Kidney (tissue), 13 donors: ENCODE measurements at regions not wholly inside any gene's neighbourhood (a gene's known extent, or its start where the extent isn't known, plus 50 kb on each side); places are given as distances from the start of the nearest gene placed in this dataset.

Source experiments
- DNase-seq, 5 donors: peaks; one replicate each; pipeline ENCODE4 v3.0.0-alpha.2; 2013 to 2020
- FAIRE-seq: peaks from 2 replicates; lab custom pipeline; 2012; peaks lifted over from hg19 to GRCh38; lab: Jason Lieb, UNC
- H3K27ac ChIP-seq, 2 donors: one replicate each; pipeline ENCODE4 v1.7.0; 2013; ENCODE audit warnings: low read depth in 2 of 2, low read length in 2 of 2, inconsistent platforms in 1 of 2
- H3K27me3 ChIP-seq: one replicate; pipeline ENCODE4 v1.7.1; 2013; ENCODE audit warnings: low read length, inconsistent platforms; ENCODE audit not compliant: control insufficient read depth, insufficient read depth
- H3K36me3 ChIP-seq, 3 donors: one replicate each; pipeline versions ENCODE4 v1.7.0 to v1.7.1; 2013; ENCODE audit warnings: low read length in 3 of 3, control low read depth in 1 of 3, inconsistent platforms in 1 of 3; ENCODE audit not compliant: insufficient read depth in 3 of 3, control insufficient read depth in 2 of 3
- H3K4me1 ChIP-seq, 3 donors: one replicate each; pipeline versions ENCODE4 v1.7.0 to v1.7.1; 2013; ENCODE audit warnings: low read length in 3 of 3, inconsistent platforms in 1 of 3, low read depth in 1 of 3; ENCODE audit not compliant: control insufficient read depth in 2 of 3, insufficient read depth in 2 of 3
- H3K4me3 ChIP-seq, 3 donors: one replicate each; pipeline versions ENCODE4 v1.7.0 to v1.8.1; 2013; ENCODE audit warnings: low read length in 3 of 3, control low read depth in 1 of 3, inconsistent platforms in 1 of 3
- H3K9ac ChIP-seq, 3 donors: one replicate each; pipeline versions ENCODE4 v1.7.0 to v1.7.1; 2013; ENCODE audit warnings: low read length in 3 of 3, control low read depth in 1 of 3, inconsistent platforms in 1 of 3
- H3K9me3 ChIP-seq, 3 donors: one replicate each; pipeline versions ENCODE4 v1.7.0 to v1.7.1; 2013; ENCODE audit warnings: low read length in 3 of 3, control low read depth in 1 of 3, inconsistent platforms in 1 of 3; ENCODE audit not compliant: control insufficient read depth in 2 of 3, insufficient read depth in 1 of 3
- intact Hi-C: fragments of 100-400 bp; cut with DNase I; formaldehyde crosslinking; loops from one replicate; pipeline ENCODE4 v1.11.1; 2022
- TF ChIP-seq, protein P1 (sequence below): IDR thresholded peaks from 3 replicates; pipeline ENCODE4 v1.5.1; 2012; ENCODE audit warnings: mild to moderate bottlenecking, moderate library complexity, borderline replicate concordance; ENCODE audit not compliant: insufficient read depth; ENCODE audit errors: extremely low read depth
- donor health status: control.
- donor health status: control.
- donor health status: control.
- donor health status: control.
- donor health status: control.
- donor health status: DM: yes; HTN: yes; CAD: no.
- donor health status: Normal renal cell carcinoma (clear cell type).

GRCh38 chr16:66287416-66287815 is 79.1 kb upstream of the CDH5 start:
- FAIRE-seq: no peak
- no peak for DNase-seq
- intact Hi-C loops: no loop called here

GRCh38 chr16:66286527-66286926 is 80.0 kb upstream of the CDH5 start:
- Histone ChIP-seq H3K4me1 (no peaks in the 10 kb centered on the region), H3K9ac (no peak overlapping the region), H3K9me3 (no peaks in the 10 kb centered on the region), H3K4me3 (no peak overlapping the region), H3K27me3 (no peaks in the 10 kb centered on the region), H3K27ac (no peak overlapping the region), H3K36me3 (no peaks in the 10 kb centered on the region)
- FAIRE-seq (no peak), DNase-seq (no peak)
- intact Hi-C loops: no loop called here
- TF ChIP-seq, protein P1, sequence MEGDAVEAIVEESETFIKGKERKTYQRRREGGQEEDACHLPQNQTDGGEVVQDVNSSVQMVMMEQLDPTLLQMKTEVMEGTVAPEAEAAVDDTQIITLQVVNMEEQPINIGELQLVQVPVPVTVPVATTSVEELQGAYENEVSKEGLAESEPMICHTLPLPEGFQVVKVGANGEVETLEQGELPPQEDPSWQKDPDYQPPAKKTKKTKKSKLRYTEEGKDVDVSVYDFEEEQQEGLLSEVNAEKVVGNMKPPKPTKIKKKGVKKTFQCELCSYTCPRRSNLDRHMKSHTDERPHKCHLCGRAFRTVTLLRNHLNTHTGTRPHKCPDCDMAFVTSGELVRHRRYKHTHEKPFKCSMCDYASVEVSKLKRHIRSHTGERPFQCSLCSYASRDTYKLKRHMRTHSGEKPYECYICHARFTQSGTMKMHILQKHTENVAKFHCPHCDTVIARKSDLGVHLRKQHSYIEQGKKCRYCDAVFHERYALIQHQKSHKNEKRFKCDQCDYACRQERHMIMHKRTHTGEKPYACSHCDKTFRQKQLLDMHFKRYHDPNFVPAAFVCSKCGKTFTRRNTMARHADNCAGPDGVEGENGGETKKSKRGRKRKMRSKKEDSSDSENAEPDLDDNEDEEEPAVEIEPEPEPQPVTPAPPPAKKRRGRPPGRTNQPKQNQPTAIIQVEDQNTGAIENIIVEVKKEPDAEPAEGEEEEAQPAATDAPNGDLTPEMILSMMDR: no peak

More at GRCh38 chr16:66287416-66287815, 79.1 kb upstream of the CDH5 start:
- Histone ChIP-seq H3K27ac (no peak overlapping the region), H3K27me3 (no peaks in the 10 kb centered on the region), H3K9me3 (no peaks in the 10 kb centered on the region), H3K36me3 (no peaks in the 10 kb centered on the region), H3K4me1 (no peaks in the 10 kb centered on the region), H3K9ac (no peak overlapping the region), H3K4me3 (no peak overlapping the region)
- TF ChIP-seq, protein P1: no peak

DNA sequence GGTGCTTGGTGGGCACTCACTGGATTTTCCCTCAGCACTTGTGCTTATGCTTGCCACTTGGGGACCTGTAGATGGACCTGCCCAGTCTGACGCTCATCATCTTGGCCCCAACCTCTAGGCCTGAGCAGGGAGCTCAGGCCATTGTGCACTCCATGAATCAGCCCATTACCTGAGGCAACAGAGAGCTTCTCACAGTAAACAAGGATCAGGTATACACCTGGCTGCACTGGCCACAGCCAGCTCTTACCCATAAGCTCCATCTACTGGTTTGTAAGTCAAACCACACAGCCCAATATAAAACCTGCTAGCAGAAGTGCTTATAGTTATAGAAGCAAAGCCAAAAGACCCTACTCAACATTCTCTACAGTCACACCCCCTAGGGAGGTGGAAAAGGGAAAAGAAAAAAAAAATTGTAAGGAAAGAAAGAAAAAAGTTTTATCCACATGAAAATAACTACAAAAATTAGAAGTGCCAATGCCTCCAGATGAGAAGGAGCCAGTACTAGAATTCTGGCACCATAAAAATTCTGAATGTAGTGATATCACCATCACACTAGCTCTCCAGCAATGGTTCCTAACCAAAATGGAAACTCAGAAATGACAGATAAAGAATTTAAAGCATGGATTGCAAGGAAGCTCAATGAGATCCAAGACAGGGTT is 87.8 kb upstream of the CDH5 start:
- no peaks in the 10 kb centered on the region for H3K9me3 ChIP-seq
- H3K27me3 ChIP-seq: no peaks in the 10 kb centered on the region
- no peak for FAIRE-seq
- no peaks in the 10 kb centered on the region for H3K4me1 ChIP-seq
- TF ChIP-seq, protein P1: no peak
- no peak for DNase-seq
- no peak overlapping the region for H3K9ac ChIP-seq
- intact Hi-C loops: no loop called here
- no peaks in the 10 kb centered on the region for H3K36me3 ChIP-seq
- H3K4me3 ChIP-seq: no peak overlapping the region
- H3K27ac ChIP-seq: no peak overlapping the region

GRCh38 chr16:66278111-66278531 is 88.4 kb upstream of the CDH5 start:
- Histone ChIP-seq H3K9me3 (no peaks in the 10 kb centered on the region), H3K27me3 (no peaks in the 10 kb centered on the region), H3K27ac (no peak overlapping the region), H3K4me1 (no peaks in the 10 kb centered on the region), H3K4me3 (no peak overlapping the region), H3K36me3 (no peaks in the 10 kb centered on the region), H3K9ac (no peak overlapping the region)
- DNase-seq: no peak
- TF ChIP-seq, protein P1: no peak
- no peak for FAIRE-seq
- intact Hi-C loops: no loop called here
